Anterior cingulate cortex (tissue), 58 donors: ENCODE measurements at regions not wholly inside any gene's neighbourhood (a gene's known extent, or its start where the extent isn't known, plus 50 kb on each side); places are given as distances from the start of the nearest gene placed in this dataset.
"Not testable (repeated sequence)": the region's sequence is repeated elsewhere in the genome, so short reads cannot be mapped to it uniquely, and the experiment has no call there.

Experiments
- DNase-seq, 58 donors: peaks; one replicate each; lab custom pipeline; 2025; lab: John Stamatoyannopoulos, UW

- DNase-seq, result peak in 1 of 58 donors; percentile 0
These were observed 53.9 kb upstream of the HEPH start for GRCh38 chrX:66110112-66110511.

- DNase-seq, result not testable (repeated sequence)
These were observed 56.2 kb upstream of the HEPH start for GRCh38 chrX:66107860-66108259.

- not testable (repeated sequence) for DNase-seq
These were observed 61.6 kb upstream of the HEPH start for GRCh38 chrX:66102398-66102797.

DNA sequence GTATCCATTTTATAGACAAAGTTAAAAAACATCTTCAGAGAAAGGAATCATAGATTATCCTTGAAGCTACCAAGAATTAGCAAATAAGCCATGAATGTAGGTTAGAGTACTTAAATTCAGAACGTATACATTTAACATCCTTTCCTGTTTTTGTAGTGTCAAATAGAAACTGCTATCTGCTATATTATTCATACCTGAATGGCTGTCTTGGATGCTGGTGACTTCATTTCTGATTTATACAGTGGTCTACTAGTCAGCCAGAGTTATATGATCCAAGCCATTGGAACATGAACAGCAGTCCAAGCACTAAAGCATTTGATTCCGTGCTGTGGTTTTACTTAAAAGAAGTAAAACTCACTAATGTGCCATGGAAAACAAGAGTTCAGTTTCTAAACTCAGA lies 58.3 kb upstream of the VSIG4 start:
- no peak for DNase-seq

GRCh38 chrX:66096987-66097386 lies 57.1 kb upstream of the VSIG4 start:
- DNase-seq, result not testable (repeated sequence)

DNA sequence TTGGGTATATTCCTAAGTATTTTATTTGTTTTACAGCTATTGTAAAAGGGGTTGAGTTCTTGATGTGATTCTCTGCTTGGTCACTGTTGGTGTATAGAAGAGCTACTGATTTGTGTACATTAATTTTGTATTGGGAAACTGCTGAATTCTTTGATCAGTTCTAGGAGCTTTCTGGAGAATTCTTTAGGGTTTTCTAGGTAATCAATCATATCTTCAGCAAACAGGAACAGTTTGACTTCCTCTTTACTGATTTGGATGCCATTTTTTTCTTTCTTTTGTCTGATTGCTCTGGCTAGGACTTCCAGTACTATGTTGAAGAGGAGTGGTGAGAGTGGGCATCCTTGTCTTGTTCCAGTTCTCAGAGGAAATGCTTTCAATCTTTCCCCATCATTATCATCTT lies 50.1 kb upstream of the VSIG4 start:
- DNase-seq, result not testable (repeated sequence)
